Endothelial cell of umbilical vein (primary cell): ENCODE measurements at regions not wholly inside any gene's neighbourhood (a gene's known extent, or its start where the extent isn't known, plus 50 kb on each side); places are given as distances from the start of the nearest gene placed in this dataset.

Source experiments
- EZH2 ChIP-seq: IDR thresholded peaks from 2 replicates; pipeline ENCODE4 v1.6.1; 2012; ENCODE audit warnings: borderline replicate concordance, low read depth, mild to moderate bottlenecking, moderate library complexity, low read length, inconsistent platforms; ENCODE audit not compliant: severe bottlenecking
- FOS ChIP-seq: IDR thresholded peaks from 2 replicates; pipeline ENCODE4 v1.6.1; 2011; ENCODE audit warnings: mild to moderate bottlenecking, low read length, moderate library complexity, borderline replicate concordance; ENCODE audit not compliant: insufficient read depth
- MYC ChIP-seq: IDR thresholded peaks from one replicate; pipeline ENCODE4 v1.6.1; 2011; ENCODE audit warnings: mild to moderate bottlenecking, low read depth, low read length
- POLR2A ChIP-seq: IDR thresholded peaks from 2 replicates; pipeline ENCODE4 v1.6.1; 2012; ENCODE audit warnings: low read depth, mild to moderate bottlenecking, control low read depth, low read length
- TF ChIP-seq, protein P1 (sequence below), 2 donors: IDR thresholded peaks; 1 replicate in 1 of 2; 2 replicates in 1 of 2; pipeline ENCODE4 v1.5.1; 2011; ENCODE audit warnings: low read length in 2 of 2, mild to moderate bottlenecking in 2 of 2, moderate library complexity in 2 of 2, control low read depth in 1 of 2, inconsistent platforms in 1 of 2, low read depth in 1 of 2; ENCODE audit not compliant: insufficient read depth in 1 of 2; ENCODE audit errors: extremely low read depth in 1 of 2

DNA sequence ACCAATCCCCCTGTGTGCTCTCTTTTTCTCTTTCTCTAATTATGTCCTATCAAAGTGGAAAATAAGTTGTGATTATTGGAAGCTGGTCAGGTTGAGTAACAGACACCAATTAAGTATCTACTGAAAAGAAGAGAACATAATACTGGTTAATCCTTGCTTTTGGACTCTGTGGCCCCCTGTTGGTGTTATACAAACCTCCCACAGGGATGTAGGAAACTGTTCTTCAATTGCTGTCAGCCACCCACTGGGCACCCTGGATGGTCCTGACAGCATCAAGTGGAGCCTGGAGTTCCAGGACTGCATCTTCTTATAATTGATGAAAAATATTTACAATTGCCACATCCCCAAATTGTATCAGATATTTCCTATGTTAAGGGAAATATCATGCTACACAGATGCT, 939.7 kb downstream of the KCNMA1 start:
- TF ChIP-seq, protein P1, sequence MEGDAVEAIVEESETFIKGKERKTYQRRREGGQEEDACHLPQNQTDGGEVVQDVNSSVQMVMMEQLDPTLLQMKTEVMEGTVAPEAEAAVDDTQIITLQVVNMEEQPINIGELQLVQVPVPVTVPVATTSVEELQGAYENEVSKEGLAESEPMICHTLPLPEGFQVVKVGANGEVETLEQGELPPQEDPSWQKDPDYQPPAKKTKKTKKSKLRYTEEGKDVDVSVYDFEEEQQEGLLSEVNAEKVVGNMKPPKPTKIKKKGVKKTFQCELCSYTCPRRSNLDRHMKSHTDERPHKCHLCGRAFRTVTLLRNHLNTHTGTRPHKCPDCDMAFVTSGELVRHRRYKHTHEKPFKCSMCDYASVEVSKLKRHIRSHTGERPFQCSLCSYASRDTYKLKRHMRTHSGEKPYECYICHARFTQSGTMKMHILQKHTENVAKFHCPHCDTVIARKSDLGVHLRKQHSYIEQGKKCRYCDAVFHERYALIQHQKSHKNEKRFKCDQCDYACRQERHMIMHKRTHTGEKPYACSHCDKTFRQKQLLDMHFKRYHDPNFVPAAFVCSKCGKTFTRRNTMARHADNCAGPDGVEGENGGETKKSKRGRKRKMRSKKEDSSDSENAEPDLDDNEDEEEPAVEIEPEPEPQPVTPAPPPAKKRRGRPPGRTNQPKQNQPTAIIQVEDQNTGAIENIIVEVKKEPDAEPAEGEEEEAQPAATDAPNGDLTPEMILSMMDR (IDR thresholded peaks at IDR 0.05; ENCODE audit: extremely low read depth in 1 of 2, insufficient read depth in 1 of 2, low read depth in 1 of 2, low read length in 2 of 2) = no peak
- TF ChIP-seq POLR2A (no peak), MYC (no peak), EZH2 (no peak), FOS (no peak)
